H1 (cell line): ENCODE measurements at regions not wholly inside any gene's neighbourhood (a gene's known extent, or its start where the extent isn't known, plus 50 kb on each side); places are given as distances from the start of the nearest gene placed in this dataset.

Source experiments
- ATF3 ChIP-seq: IDR thresholded peaks from 2 replicates; pipeline ENCODE4 v1.6.1; 2011; ENCODE audit warnings: low read depth, mild to moderate bottlenecking, low read length; ENCODE audit not compliant: insufficient read depth
- HDAC2 ChIP-seq, 2 experiments: fragments of 300-600 bp in 1 of 2; sonication (generic) in 1 of 2; IDR thresholded peaks; 2 replicates each; pipeline ENCODE4 v1.6.1; 2011 to 2012; ENCODE audit warnings: low read depth in 2 of 2, low read length in 2 of 2, mild to moderate bottlenecking in 2 of 2, moderate library complexity in 2 of 2, borderline replicate concordance in 1 of 2, inconsistent platforms in 1 of 2
- JUND ChIP-seq: IDR thresholded peaks from 2 replicates; pipeline ENCODE4 v1.6.1; 2011; ENCODE audit warnings: mild to moderate bottlenecking, improper control_type of control experiment, low read length
- KDM5A ChIP-seq: fragments of 200-600 bp; IDR thresholded peaks from 2 replicates; pipeline ENCODE4 v1.7.1; 2012; ENCODE audit warnings: mild to moderate bottlenecking, low read length, inconsistent platforms, mixed read lengths
- NRF1 ChIP-seq: IDR thresholded peaks from 2 replicates; pipeline ENCODE4 v1.6.1; 2011; ENCODE audit warnings: mild to moderate bottlenecking, low read depth, low read length, improper control_type of control experiment
- POLR2A ChIP-seq, 2 experiments: IDR thresholded peaks; 1 replicate in 1 of 2; 2 replicates in 1 of 2; pipeline ENCODE4 v1.6.1; 2011; ENCODE audit warnings: low read depth in 2 of 2, low read length in 2 of 2, mild to moderate bottlenecking in 2 of 2; ENCODE audit errors: control extremely low read depth in 1 of 2
- POLR2AphosphoS5 ChIP-seq: IDR thresholded peaks from 2 replicates; pipeline ENCODE4 v1.6.1; 2011; ENCODE audit warnings: low read depth, low read length
- POU5F1 ChIP-seq: IDR thresholded peaks from 2 replicates; pipeline ENCODE4 v1.6.1; 2011; ENCODE audit warnings: low read depth, mild to moderate bottlenecking, low read length, moderate library complexity
- RFX5 ChIP-seq: IDR thresholded peaks from 2 replicates; pipeline ENCODE4 v1.6.1; 2011; ENCODE audit warnings: low read depth, low read length, improper control_type of control experiment, borderline replicate concordance
- SAP30 ChIP-seq: fragments of 300-600 bp; sonication (generic); IDR thresholded peaks from 2 replicates; pipeline ENCODE4 v1.7.1; 2012; ENCODE audit warnings: low read length, moderate library complexity, mild to moderate bottlenecking, inconsistent platforms; ENCODE audit not compliant: insufficient read depth, insufficient replicate concordance
- SIRT6 ChIP-seq: IDR thresholded peaks from one replicate; pipeline ENCODE4 v1.7.1; 2012; ENCODE audit warnings: low read length, inconsistent platforms
- TF ChIP-seq, protein P1 (sequence below): fragments of 300-600 bp; sonication (generic); IDR thresholded peaks from 2 replicates; pipeline ENCODE4 v1.7.1; 2012; ENCODE audit warnings: low read length, moderate library complexity, mild to moderate bottlenecking, inconsistent platforms; ENCODE audit not compliant: insufficient replicate concordance

- TF ChIP-seq, protein P1, sequence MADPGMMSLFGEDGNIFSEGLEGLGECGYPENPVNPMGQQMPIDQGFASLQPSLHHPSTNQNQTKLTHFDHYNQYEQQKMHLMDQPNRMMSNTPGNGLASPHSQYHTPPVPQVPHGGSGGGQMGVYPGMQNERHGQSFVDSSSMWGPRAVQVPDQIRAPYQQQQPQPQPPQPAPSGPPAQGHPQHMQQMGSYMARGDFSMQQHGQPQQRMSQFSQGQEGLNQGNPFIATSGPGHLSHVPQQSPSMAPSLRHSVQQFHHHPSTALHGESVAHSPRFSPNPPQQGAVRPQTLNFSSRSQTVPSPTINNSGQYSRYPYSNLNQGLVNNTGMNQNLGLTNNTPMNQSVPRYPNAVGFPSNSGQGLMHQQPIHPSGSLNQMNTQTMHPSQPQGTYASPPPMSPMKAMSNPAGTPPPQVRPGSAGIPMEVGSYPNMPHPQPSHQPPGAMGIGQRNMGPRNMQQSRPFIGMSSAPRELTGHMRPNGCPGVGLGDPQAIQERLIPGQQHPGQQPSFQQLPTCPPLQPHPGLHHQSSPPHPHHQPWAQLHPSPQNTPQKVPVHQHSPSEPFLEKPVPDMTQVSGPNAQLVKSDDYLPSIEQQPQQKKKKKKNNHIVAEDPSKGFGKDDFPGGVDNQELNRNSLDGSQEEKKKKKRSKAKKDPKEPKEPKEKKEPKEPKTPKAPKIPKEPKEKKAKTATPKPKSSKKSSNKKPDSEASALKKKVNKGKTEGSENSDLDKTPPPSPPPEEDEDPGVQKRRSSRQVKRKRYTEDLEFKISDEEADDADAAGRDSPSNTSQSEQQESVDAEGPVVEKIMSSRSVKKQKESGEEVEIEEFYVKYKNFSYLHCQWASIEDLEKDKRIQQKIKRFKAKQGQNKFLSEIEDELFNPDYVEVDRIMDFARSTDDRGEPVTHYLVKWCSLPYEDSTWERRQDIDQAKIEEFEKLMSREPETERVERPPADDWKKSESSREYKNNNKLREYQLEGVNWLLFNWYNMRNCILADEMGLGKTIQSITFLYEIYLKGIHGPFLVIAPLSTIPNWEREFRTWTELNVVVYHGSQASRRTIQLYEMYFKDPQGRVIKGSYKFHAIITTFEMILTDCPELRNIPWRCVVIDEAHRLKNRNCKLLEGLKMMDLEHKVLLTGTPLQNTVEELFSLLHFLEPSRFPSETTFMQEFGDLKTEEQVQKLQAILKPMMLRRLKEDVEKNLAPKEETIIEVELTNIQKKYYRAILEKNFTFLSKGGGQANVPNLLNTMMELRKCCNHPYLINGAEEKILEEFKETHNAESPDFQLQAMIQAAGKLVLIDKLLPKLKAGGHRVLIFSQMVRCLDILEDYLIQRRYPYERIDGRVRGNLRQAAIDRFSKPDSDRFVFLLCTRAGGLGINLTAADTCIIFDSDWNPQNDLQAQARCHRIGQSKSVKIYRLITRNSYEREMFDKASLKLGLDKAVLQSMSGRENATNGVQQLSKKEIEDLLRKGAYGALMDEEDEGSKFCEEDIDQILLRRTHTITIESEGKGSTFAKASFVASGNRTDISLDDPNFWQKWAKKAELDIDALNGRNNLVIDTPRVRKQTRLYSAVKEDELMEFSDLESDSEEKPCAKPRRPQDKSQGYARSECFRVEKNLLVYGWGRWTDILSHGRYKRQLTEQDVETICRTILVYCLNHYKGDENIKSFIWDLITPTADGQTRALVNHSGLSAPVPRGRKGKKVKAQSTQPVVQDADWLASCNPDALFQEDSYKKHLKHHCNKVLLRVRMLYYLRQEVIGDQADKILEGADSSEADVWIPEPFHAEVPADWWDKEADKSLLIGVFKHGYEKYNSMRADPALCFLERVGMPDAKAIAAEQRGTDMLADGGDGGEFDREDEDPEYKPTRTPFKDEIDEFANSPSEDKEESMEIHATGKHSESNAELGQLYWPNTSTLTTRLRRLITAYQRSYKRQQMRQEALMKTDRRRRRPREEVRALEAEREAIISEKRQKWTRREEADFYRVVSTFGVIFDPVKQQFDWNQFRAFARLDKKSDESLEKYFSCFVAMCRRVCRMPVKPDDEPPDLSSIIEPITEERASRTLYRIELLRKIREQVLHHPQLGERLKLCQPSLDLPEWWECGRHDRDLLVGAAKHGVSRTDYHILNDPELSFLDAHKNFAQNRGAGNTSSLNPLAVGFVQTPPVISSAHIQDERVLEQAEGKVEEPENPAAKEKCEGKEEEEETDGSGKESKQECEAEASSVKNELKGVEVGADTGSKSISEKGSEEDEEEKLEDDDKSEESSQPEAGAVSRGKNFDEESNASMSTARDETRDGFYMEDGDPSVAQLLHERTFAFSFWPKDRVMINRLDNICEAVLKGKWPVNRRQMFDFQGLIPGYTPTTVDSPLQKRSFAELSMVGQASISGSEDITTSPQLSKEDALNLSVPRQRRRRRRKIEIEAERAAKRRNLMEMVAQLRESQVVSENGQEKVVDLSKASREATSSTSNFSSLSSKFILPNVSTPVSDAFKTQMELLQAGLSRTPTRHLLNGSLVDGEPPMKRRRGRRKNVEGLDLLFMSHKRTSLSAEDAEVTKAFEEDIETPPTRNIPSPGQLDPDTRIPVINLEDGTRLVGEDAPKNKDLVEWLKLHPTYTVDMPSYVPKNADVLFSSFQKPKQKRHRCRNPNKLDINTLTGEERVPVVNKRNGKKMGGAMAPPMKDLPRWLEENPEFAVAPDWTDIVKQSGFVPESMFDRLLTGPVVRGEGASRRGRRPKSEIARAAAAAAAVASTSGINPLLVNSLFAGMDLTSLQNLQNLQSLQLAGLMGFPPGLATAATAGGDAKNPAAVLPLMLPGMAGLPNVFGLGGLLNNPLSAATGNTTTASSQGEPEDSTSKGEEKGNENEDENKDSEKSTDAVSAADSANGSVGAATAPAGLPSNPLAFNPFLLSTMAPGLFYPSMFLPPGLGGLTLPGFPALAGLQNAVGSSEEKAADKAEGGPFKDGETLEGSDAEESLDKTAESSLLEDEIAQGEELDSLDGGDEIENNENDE: no peak
- TF ChIP-seq HDAC2 (IDR thresholded peaks at IDR 0.05; ENCODE audit: borderline replicate concordance in 1 of 2, low read depth in 2 of 2, low read length in 2 of 2) (no peak), JUND (no peak), SAP30 (no peak), POLR2A (IDR thresholded peaks at IDR 0.05; ENCODE audit: control extremely low read depth in 1 of 2, low read depth in 2 of 2, low read length in 2 of 2) (no peak), RFX5 (no peak), POLR2AphosphoS5 (no peak), SIRT6 (no peak), POU5F1 (no peak), NRF1 (no peak), KDM5A (no peak), ATF3 (no peak)
Observed at GRCh38 chr21:16563795-16564194, 834.0 kb downstream of the USP25 start (continued).
